Endothelial cell of umbilical vein (primary cell): ENCODE measurements at regions not wholly inside any gene's neighbourhood (a gene's known extent, or its start where the extent isn't known, plus 50 kb on each side); places are given as distances from the start of the nearest gene placed in this dataset.

Source experiments
- BruUV-seq: library from RNA; stranded (reverse); fragments of 400-500 nt; replicated peaks from 2 replicates; lab custom pipeline; 2021; lab: Mats Ljungman, UMichigan
- CTCF ChIA-PET: fragments of 300-600, 350-600 bp; sonication (Branson Sonifier 250); formaldehyde crosslinking; loops from one replicate; lab custom pipeline; 2021; ENCODE audit warnings: antibody characterized with exemption, inconsistent platforms; lab: Charles Lee
- POLR2A ChIA-PET: fragments of 300-600, 350-600 bp; sonication (Branson Sonifier 250); formaldehyde crosslinking; loops from one replicate; lab custom pipeline; 2021; ENCODE audit warnings: antibody characterized with exemption, inconsistent platforms; lab: Charles Lee
- DNase-seq: peaks from one replicate; pipeline ENCODE4 v3.0.0-alpha.2; 2011; ENCODE audit warnings: low read depth, low spot score
- FAIRE-seq: peaks from 2 replicates; lab custom pipeline; 2011; peaks lifted over from hg19 to GRCh38; lab: Jason Lieb, UNC
- H2AFZ ChIP-seq: 2 replicates; pipeline ENCODE4 v1.6.0; 2012; ENCODE audit warnings: low read depth, low read length, control low read depth, inconsistent platforms
- H3K27ac ChIP-seq: 2 replicates; pipeline ENCODE4 v1.5.1; 2011; ENCODE audit warnings: low read depth, mild to moderate bottlenecking, control low read depth, low read length, moderate library complexity; ENCODE audit not compliant: insufficient read depth
- H3K27me3 ChIP-seq, 2 experiments: 2 replicates each; pipeline versions ENCODE4 v1.6.0 to v1.6.1; 2011; ENCODE audit warnings: low read length in 2 of 2, mixed read lengths in 1 of 2; ENCODE audit not compliant: control insufficient read depth in 2 of 2, insufficient read depth in 2 of 2
- H3K36me3 ChIP-seq, 2 experiments: 2 replicates in 1 of 2; 3 replicates in 1 of 2; pipeline ENCODE4 v1.5.1; 2011; ENCODE audit warnings: low read length in 2 of 2, mild to moderate bottlenecking in 1 of 2, moderate library complexity in 1 of 2; ENCODE audit not compliant: control insufficient read depth in 2 of 2, insufficient read depth in 2 of 2; ENCODE audit errors: extremely low read depth in 1 of 2
- H3K4me1 ChIP-seq: 3 replicates; pipeline ENCODE4 v1.5.1; 2011; ENCODE audit warnings: mild to moderate bottlenecking, low read length; ENCODE audit not compliant: control insufficient read depth, insufficient read depth; ENCODE audit errors: extremely low read depth
- H3K4me2 ChIP-seq: 2 replicates; pipeline ENCODE4 v1.6.1; 2011; ENCODE audit warnings: low read length, control low read depth, mixed read lengths; ENCODE audit not compliant: insufficient read depth
- H3K4me3 ChIP-seq, 3 experiments: fragments of 200-600 bp in 1 of 3; sonication (generic), shearing (Covaris generic) in 1 of 3; replicated peaks in 1 of 3; 2 replicates each; pipeline ENCODE4 v1.5.1; 2011 to 2016; ENCODE audit warnings: control low read depth in 3 of 3, low read length in 3 of 3, mild to moderate bottlenecking in 2 of 3, inconsistent platforms in 1 of 3, low read depth in 1 of 3, moderate library complexity in 1 of 3; ENCODE audit not compliant: insufficient read depth in 1 of 3
- H3K79me2 ChIP-seq: 2 replicates; pipeline ENCODE4 v1.6.0; 2012; ENCODE audit warnings: low read length, inconsistent platforms; ENCODE audit not compliant: control insufficient read depth, insufficient read depth
- H3K9ac ChIP-seq: replicated peaks from 2 replicates; pipeline ENCODE3; 2011; ENCODE audit warnings: low read length, control low read depth; ENCODE audit not compliant: insufficient read depth; ENCODE audit errors: extremely low read depth
- H3K9me1 ChIP-seq: replicated peaks from 3 replicates; pipeline ENCODE4 v1.6.0; 2011; ENCODE audit warnings: mild to moderate bottlenecking, low read length; ENCODE audit not compliant: control insufficient read depth, insufficient read depth; ENCODE audit errors: extremely low read depth
- H3K9me3 ChIP-seq: replicated peaks from 2 replicates; pipeline ENCODE4 v1.5.1; 2012; ENCODE audit warnings: low read length, inconsistent platforms; ENCODE audit not compliant: control insufficient read depth, insufficient read depth
- H4K20me1 ChIP-seq: replicated peaks from 2 replicates; pipeline ENCODE3; 2011; ENCODE audit warnings: mild to moderate bottlenecking, low read length; ENCODE audit not compliant: control insufficient read depth, insufficient read depth; ENCODE audit errors: extremely low read depth
- CTCF ChIP-seq, 2 donors: IDR thresholded peaks; 1 replicate in 1 of 2; 2 replicates in 1 of 2; pipeline ENCODE4 v1.5.1; 2011; ENCODE audit warnings: low read length in 2 of 2, mild to moderate bottlenecking in 2 of 2, moderate library complexity in 2 of 2, control low read depth in 1 of 2, inconsistent platforms in 1 of 2, low read depth in 1 of 2; ENCODE audit not compliant: insufficient read depth in 1 of 2; ENCODE audit errors: extremely low read depth in 1 of 2
- FOS ChIP-seq: IDR thresholded peaks from 2 replicates; pipeline ENCODE4 v1.6.1; 2011; ENCODE audit warnings: mild to moderate bottlenecking, low read length, moderate library complexity, borderline replicate concordance; ENCODE audit not compliant: insufficient read depth
- GATA2 ChIP-seq: IDR thresholded peaks from 2 replicates; pipeline ENCODE4 v1.7.0; 2011; ENCODE audit warnings: low read depth, mild to moderate bottlenecking, moderate library complexity, mixed read lengths, low read length; ENCODE audit not compliant: insufficient read length, insufficient read depth
- JUN ChIP-seq: IDR thresholded peaks from 2 replicates; pipeline ENCODE4 v1.6.1; 2011; ENCODE audit warnings: borderline replicate concordance, low read depth; ENCODE audit not compliant: insufficient read length, insufficient read depth
- MYC ChIP-seq: IDR thresholded peaks from one replicate; pipeline ENCODE4 v1.6.1; 2011; ENCODE audit warnings: mild to moderate bottlenecking, low read depth, low read length
- POLR2A ChIP-seq: IDR thresholded peaks from 2 replicates; pipeline ENCODE4 v1.6.1; 2012; ENCODE audit warnings: low read depth, mild to moderate bottlenecking, control low read depth, low read length
- POLR2AphosphoS5 ChIP-seq: IDR thresholded peaks from 2 replicates; pipeline ENCODE4 v1.6.1; 2012; ENCODE audit warnings: low read depth, mild to moderate bottlenecking, control low read depth, low read length, moderate library complexity; ENCODE audit not compliant: insufficient read depth
- dilution Hi-C: fragments of 300-500 bp; cut with MboI; formaldehyde crosslinking; loops from one replicate; pipeline ENCODE4 v1.15.0; 2019; ENCODE audit warnings: low sequenced_read_pairs; ENCODE audit not compliant: extremely low pct_ligation_motif_present
- intact Hi-C: fragments of 100-400 bp; cut with micrococcal nuclease; formaldehyde crosslinking; loops from one replicate; pipeline ENCODE4 v1.10.0; 2022

GRCh38 chr2:59288771-59289170, 1047.6 kb upstream of the FANCL start:
- POLR2A ChIA-PET = no interaction called here
- no peak overlapping the region for H2AFZ ChIP-seq
- dilution Hi-C loops (no loop called here), intact Hi-C loops (no loop called here)
- TF ChIP-seq POLR2AphosphoS5 (no peak), CTCF (IDR thresholded peaks at IDR 0.05; ENCODE audit: extremely low read depth in 1 of 2, insufficient read depth in 1 of 2, low read depth in 1 of 2, low read length in 2 of 2) (no peak), GATA2 (no peak), JUN (no peak), POLR2A (no peak), MYC (no peak), FOS (no peak)
- H3K9ac ChIP-seq = no peak overlapping the region
- CTCF ChIA-PET = no interaction called here
- BruUV-seq = no TSS peak
- H3K36me3 ChIP-seq = no peaks in the 10 kb centered on the region
- no peak for DNase-seq
- H3K4me1 ChIP-seq = no peaks in the 10 kb centered on the region
- no peaks in the 10 kb centered on the region for H3K79me2 ChIP-seq
- H3K27ac ChIP-seq = no peak overlapping the region
- no peaks in the 10 kb centered on the region for H3K9me1 ChIP-seq
- no peak for FAIRE-seq
- peaks cover 2% of the 10 kb centered on the region for H3K9me3 ChIP-seq
- no peaks in the 10 kb centered on the region for H4K20me1 ChIP-seq
- H3K4me2 ChIP-seq = no peak overlapping the region
- no peak overlapping the region for H3K4me3 ChIP-seq
- H3K27me3 ChIP-seq = no peaks in the 10 kb centered on the region
